ENCODE measurements at regions not wholly inside any gene's neighbourhood (a gene's known extent, or its start where the extent isn't known, plus 50 kb on each side); places are given as distances from the start of the nearest gene placed in this dataset.

DNA sequence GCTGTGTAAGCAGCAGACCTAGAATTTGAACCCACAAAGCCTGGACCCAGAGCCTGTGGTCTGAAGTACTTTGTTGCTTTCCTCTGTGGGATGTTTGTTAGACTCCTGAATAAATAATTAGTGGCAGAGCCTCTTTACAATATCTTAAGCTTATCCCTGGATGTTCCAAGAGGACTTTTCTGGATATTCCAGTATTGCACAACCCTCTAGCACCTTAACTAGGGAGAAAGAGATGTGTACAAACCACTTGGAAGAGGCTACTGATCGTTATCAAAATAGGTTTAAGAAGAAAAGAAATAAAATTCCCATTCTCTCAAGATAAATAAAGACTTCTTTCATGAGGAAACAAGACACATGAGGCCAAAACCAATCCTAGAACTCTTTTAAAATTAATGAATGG, 632.4 kb downstream of the CDH11 start:
- H3K27me3 Mint-ChIP-seq (ENCODE audit: insufficient read depth), result peaks cover 5% of the 10 kb centered on the region
- no peak overlapping the region for H3K4me3 Mint-ChIP-seq
- H3K4me1 Mint-ChIP-seq (ENCODE audit: low read depth), result no peaks in the 10 kb centered on the region
- TF ChIP-seq, protein P1, sequence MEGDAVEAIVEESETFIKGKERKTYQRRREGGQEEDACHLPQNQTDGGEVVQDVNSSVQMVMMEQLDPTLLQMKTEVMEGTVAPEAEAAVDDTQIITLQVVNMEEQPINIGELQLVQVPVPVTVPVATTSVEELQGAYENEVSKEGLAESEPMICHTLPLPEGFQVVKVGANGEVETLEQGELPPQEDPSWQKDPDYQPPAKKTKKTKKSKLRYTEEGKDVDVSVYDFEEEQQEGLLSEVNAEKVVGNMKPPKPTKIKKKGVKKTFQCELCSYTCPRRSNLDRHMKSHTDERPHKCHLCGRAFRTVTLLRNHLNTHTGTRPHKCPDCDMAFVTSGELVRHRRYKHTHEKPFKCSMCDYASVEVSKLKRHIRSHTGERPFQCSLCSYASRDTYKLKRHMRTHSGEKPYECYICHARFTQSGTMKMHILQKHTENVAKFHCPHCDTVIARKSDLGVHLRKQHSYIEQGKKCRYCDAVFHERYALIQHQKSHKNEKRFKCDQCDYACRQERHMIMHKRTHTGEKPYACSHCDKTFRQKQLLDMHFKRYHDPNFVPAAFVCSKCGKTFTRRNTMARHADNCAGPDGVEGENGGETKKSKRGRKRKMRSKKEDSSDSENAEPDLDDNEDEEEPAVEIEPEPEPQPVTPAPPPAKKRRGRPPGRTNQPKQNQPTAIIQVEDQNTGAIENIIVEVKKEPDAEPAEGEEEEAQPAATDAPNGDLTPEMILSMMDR (IDR thresholded peaks at IDR 0.05), result no peak
- H3K27ac Mint-ChIP-seq, result no peak overlapping the region
- no peaks in the 10 kb centered on the region for H3K36me3 Mint-ChIP-seq (ENCODE audit: low read depth)
- H3K9me3 Mint-ChIP-seq, result no peaks in the 10 kb centered on the region
- DNase-seq, result no peak

DNA sequence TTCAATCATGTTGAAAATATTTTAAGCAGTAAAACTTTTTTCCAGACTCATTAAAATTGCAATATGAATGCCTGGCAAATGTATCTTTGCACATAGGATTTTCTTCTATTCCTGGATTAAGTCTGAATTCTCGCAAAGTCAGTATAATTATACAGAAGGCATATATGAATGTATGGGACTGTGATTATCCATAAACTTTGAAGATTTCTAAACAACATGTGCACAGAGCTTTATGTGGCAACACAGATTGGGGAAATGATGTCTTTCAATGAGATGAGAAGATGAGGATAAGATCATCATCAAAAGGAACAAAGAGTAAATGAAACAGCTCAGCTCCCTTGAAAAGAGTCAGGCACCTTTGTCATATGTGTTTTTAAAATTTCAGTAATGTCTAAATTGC, 635.3 kb downstream of the CDH11 start:
- H3K27me3 Mint-ChIP-seq (ENCODE audit: insufficient read depth), result peaks cover 5% of the 10 kb centered on the region
- DNase-seq, result no peak
- H3K27ac Mint-ChIP-seq, result no peak overlapping the region
- H3K4me1 Mint-ChIP-seq (ENCODE audit: low read depth), result no peaks in the 10 kb centered on the region
- H3K9me3 Mint-ChIP-seq, result no peaks in the 10 kb centered on the region
- H3K36me3 Mint-ChIP-seq (ENCODE audit: low read depth), result no peaks in the 10 kb centered on the region
- H3K4me3 Mint-ChIP-seq, result no peak overlapping the region
- TF ChIP-seq, protein P1 (IDR thresholded peaks at IDR 0.05), result no peak

DNA sequence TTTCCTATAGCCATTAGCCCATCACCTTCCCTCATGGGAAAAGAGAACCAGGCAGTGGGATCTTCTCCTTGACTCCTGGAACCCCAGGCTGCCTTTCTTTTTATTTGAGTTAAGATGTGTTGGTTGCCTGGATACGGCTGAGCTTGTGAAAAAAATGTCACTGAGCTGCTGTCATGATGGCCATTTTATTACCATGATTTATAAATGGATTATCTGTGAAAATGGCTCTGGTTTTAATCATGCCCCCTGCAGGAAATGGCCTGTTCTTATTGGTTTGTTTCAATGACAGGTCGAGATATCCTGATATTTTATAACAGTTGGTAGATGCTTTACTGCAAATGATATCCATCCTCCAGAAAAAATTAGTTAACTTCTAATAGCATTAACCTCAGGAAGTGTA, 640.4 kb downstream of the CDH11 start:
- Mint-ChIP-seq H3K36me3 (ENCODE audit: low read depth) (no peaks in the 10 kb centered on the region), H3K4me3 (no peak overlapping the region), H3K9me3 (no peaks in the 10 kb centered on the region), H3K27ac (no peak overlapping the region), H3K27me3 (ENCODE audit: insufficient read depth) (peaks cover 3% of the 10 kb centered on the region; the same call in 1 of the 2 replicates), H3K4me1 (ENCODE audit: low read depth) (peaks cover 16% of the 10 kb centered on the region)
- TF ChIP-seq, protein P1 (IDR thresholded peaks at IDR 0.05), result peak; percentile 27; the same call in 1 of the 2 replicates
- peak; percentile 23 for DNase-seq

DNA sequence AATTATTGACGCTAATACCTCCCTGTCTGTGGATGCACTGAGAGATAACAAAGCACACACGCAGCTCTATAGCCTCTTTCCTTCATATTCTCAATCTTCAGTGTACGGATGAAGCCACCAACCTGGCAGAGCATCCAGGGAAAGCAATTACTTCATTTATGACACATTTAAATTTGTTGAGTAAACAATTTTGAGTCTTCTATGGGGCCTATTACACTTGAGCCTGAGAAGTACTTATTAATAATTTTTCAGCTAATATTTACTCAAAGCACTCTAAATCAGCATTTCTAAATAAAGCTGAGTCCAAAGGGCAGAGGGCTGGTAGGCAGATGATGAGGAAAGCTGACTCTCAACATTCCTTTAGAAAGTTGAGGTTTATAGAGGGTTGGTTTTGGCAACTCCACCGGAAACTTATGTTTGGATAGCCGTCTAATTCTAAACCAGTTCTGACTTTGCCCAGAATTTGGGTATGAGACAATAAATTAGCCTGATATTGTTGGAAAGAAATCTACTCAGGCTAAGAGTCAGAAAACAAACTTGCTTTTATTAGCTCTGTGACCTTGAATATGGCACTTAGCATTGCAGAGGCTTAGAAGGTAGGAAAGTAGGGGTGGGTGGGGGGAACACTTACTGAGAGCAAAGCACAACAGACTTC, 643.5 kb downstream of the CDH11 start:
- H3K4me1 Mint-ChIP-seq (ENCODE audit: low read depth), result peaks cover 16% of the 10 kb centered on the region
- H3K36me3 Mint-ChIP-seq (ENCODE audit: low read depth), result no peaks in the 10 kb centered on the region
- H3K27ac Mint-ChIP-seq, result no peak overlapping the region
- DNase-seq, result peak; percentile 41
- H3K4me3 Mint-ChIP-seq, result no peak overlapping the region
- H3K9me3 Mint-ChIP-seq, result no peaks in the 10 kb centered on the region
- TF ChIP-seq, protein P1 (IDR thresholded peaks at IDR 0.05), result no peak
- H3K27me3 Mint-ChIP-seq (ENCODE audit: insufficient read depth), result no peaks in the 10 kb centered on the region

DNA sequence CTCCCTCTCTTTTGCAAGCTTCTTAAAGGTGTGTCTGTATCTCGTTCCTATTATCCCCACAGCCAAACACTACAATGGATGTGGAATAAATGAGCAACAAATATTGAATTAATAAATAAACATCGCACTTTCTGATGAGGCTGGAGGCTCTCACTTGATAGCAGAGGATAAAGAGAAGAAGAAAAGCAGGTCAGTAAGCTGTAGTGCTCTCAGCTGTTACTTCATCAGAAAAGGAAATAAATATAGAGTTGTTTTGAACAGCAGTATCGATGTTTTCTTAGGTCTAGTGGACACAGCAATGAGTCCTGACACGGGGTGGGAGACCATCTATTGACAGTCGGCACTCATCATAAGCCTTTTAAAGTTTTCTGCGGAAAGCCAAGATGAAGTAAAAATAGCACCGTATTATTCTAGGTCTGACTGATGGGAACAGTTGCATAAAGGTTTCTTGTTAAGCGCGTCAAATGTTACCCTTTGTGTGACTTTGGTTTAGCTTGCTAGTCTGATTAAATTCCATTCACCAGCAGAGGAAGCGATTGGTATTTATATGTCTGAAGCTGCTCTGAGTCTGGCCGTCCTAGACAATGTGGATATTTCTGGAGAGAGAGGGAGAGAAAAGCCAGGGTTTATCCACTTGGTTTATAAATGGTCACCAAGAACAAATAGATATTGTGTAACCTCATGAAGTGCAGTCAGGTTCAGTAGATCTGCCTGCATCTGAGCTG, 646.1 kb downstream of the CDH11 start:
- Mint-ChIP-seq H3K27ac (no peak overlapping the region), H3K4me3 (no peak overlapping the region), H3K27me3 (ENCODE audit: insufficient read depth) (no peaks in the 10 kb centered on the region), H3K9me3 (no peaks in the 10 kb centered on the region), H3K4me1 (ENCODE audit: low read depth) (peaks cover 23% of the 10 kb centered on the region), H3K36me3 (ENCODE audit: low read depth) (no peaks in the 10 kb centered on the region)
- TF ChIP-seq, protein P1 (IDR thresholded peaks at IDR 0.05), result no peak
- no peak for DNase-seq

All from HFFc6 (cell line).